ENCODE measurements at regions not wholly inside any gene's neighbourhood (a gene's known extent, or its start where the extent isn't known, plus 50 kb on each side); places are given as distances from the start of the nearest gene placed in this dataset.
"Not testable (repeated sequence)": the region's sequence is repeated elsewhere in the genome, so short reads cannot be mapped to it uniquely, and the experiment has no call there.

DNA sequence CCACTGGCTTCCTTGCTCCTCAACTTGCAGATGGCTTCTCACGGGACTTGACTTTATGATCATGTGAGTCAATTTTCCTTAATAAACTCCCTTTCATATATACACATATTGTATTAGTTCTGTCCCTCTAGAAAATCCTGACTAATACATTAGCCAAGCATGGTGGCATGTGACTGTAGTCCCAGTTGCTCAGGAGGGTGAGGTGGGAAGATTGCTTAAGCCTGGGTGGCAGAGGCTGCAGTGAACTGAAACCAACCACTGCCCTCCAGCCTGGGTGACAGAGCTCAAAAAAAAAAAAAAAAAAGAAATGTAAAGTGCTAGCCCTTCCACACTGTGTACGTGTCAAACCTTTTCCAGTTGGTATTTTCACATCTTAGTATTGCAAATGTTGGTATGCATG, 857.0 kb downstream of the LTN1 start:
- WGBS, 2 donors = 93 to 98% methylated on average over 2 of the region's 2 CpGs
- no peak overlapping the region for H3K27ac ChIP-seq (ENCODE audit: low read depth in 1 of 2, low read length in 2 of 2)
- no peak overlapping the region for H3K4me3 ChIP-seq (ENCODE audit: low read length in 2 of 2)
- intact Hi-C loops (cut with DNase I) = no loop called here
- ATAC-seq (ENCODE audit: low FRiP score) (no peak), DNase-seq (no peak)
- no peaks in the 10 kb centered on the region for H3K4me1 ChIP-seq (ENCODE audit: control insufficient read depth in 1 of 2, insufficient read depth in 2 of 2, low read length in 2 of 2)
- no peaks in the 10 kb centered on the region for H3K9me3 ChIP-seq (ENCODE audit: control insufficient read depth, low read length)
- no peaks in the 10 kb centered on the region for H3K27me3 ChIP-seq (ENCODE audit: control insufficient read depth in 1 of 2, insufficient read depth in 2 of 2, low read length in 1 of 2)
- H3K36me3 ChIP-seq (ENCODE audit: control insufficient read depth in 1 of 2, insufficient read depth in 2 of 2, low read length in 1 of 2) = no peaks in the 10 kb centered on the region

DNA sequence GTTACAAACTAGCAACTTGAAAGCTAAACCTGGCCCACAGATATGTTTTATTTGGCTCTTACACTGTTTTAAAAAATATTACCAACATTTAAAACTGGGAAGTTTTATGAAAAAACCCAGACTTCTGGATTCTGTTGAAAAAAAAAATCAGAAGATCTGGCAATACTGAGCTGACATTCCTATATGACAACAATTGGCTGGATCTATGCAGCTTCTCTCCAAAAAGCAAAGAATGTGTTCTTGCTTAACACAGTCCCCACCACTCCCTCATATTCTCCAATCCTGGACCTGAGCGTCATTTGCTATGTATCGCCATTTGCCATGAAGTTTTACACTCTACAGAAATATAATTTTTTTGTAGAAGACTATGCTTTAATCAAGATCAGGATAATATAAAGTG, 859.6 kb downstream of the LTN1 start:
- Histone ChIP-seq H3K4me3 (ENCODE audit: low read length in 2 of 2) (no peak overlapping the region), H3K36me3 (ENCODE audit: control insufficient read depth in 1 of 2, insufficient read depth in 2 of 2, low read length in 1 of 2) (no peaks in the 10 kb centered on the region), H3K4me1 (ENCODE audit: control insufficient read depth in 1 of 2, insufficient read depth in 2 of 2, low read length in 2 of 2) (no peaks in the 10 kb centered on the region), H3K9me3 (ENCODE audit: control insufficient read depth, low read length) (no peaks in the 10 kb centered on the region), H3K27ac (ENCODE audit: low read depth in 1 of 2, low read length in 2 of 2) (no peak overlapping the region), H3K27me3 (ENCODE audit: control insufficient read depth in 1 of 2, insufficient read depth in 2 of 2, low read length in 1 of 2) (no peaks in the 10 kb centered on the region)
- intact Hi-C loops (cut with DNase I) = no loop called here
- WGBS, 2 donors = 59 to 83% methylated on average over 2 of the region's 2 CpGs
- ATAC-seq (ENCODE audit: low FRiP score) = no peak
- DNase-seq = no peak

- 18 to 45% methylated on average over 1 of the region's 1 CpG for WGBS, 2 donors
Measured at GRCh38 chr21:28132713-28133112, 860.0 kb downstream of the LTN1 start.

DNA sequence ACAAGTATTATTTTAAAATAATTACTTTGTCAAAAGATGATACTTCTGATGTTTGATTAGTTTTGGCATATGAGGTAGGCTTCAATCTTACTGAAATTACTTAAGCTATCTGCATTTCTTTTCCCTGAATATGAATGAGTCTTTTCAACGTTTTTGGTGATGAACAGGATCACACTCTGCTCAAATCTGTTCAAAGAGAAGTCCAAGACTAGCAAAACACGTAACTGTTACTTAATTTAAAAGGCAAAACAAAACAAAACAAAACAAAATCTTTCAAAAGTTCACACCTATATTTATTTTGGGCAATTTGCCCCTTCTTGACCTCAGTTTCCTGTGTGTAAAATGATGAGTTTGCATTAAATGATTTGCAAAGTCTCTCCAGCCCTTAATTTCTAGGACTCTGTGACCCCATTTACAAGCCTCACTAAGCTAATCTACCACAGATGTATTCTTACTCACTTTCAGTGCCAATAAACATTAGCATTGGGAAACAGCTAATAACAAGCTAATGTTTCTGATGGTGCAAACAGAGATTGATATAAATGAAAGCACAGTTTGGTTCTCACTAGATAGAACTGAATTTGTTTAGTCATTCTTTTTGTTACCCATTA, 865.4 kb downstream of the LTN1 start:
- intact Hi-C loops (cut with DNase I) = no loop called here
- Histone ChIP-seq H3K36me3 (ENCODE audit: control insufficient read depth in 1 of 2, insufficient read depth in 2 of 2, low read length in 1 of 2) (no peaks in the 10 kb centered on the region), H3K4me3 (ENCODE audit: low read length in 2 of 2) (no peak overlapping the region), H3K4me1 (ENCODE audit: control insufficient read depth in 1 of 2, insufficient read depth in 2 of 2, low read length in 2 of 2) (no peaks in the 10 kb centered on the region), H3K27ac (ENCODE audit: low read depth in 1 of 2, low read length in 2 of 2) (no peak overlapping the region), H3K9me3 (ENCODE audit: control insufficient read depth, low read length) (no peaks in the 10 kb centered on the region), H3K27me3 (ENCODE audit: control insufficient read depth in 1 of 2, insufficient read depth in 2 of 2, low read length in 1 of 2) (no peaks in the 10 kb centered on the region)
- no peak for DNase-seq
- ATAC-seq (ENCODE audit: low FRiP score) = peak; percentile 57
- WGBS, 2 donors = 12 to 14% methylated on average over 2 of the region's 2 CpGs

More at GRCh38 chr21:28132713-28133112, 860.0 kb downstream of the LTN1 start:
- no peak overlapping the region for H3K27ac ChIP-seq (ENCODE audit: low read depth in 1 of 2, low read length in 2 of 2)
- ATAC-seq (ENCODE audit: low FRiP score) (no peak), DNase-seq (no peak)
- intact Hi-C loops (cut with DNase I) = no loop called here
- no peaks in the 10 kb centered on the region for H3K9me3 ChIP-seq (ENCODE audit: control insufficient read depth, low read length)
- H3K4me3 ChIP-seq (ENCODE audit: low read length in 2 of 2) = no peak overlapping the region
- no peaks in the 10 kb centered on the region for H3K36me3 ChIP-seq (ENCODE audit: control insufficient read depth in 1 of 2, insufficient read depth in 2 of 2, low read length in 1 of 2)
- no peaks in the 10 kb centered on the region for H3K27me3 ChIP-seq (ENCODE audit: control insufficient read depth in 1 of 2, insufficient read depth in 2 of 2, low read length in 1 of 2)
- no peaks in the 10 kb centered on the region for H3K4me1 ChIP-seq (ENCODE audit: control insufficient read depth in 1 of 2, insufficient read depth in 2 of 2, low read length in 2 of 2)

GRCh38 chr21:28126521-28127174, 866.0 kb downstream of the LTN1 start:
- intact Hi-C loops (cut with DNase I) = no loop called here
- Histone ChIP-seq H3K36me3 (ENCODE audit: control insufficient read depth in 1 of 2, insufficient read depth in 2 of 2, low read length in 1 of 2) (no peaks in the 10 kb centered on the region), H3K4me3 (ENCODE audit: low read length in 2 of 2) (no peak overlapping the region), H3K27ac (ENCODE audit: low read depth in 1 of 2, low read length in 2 of 2) (no peak overlapping the region), H3K9me3 (ENCODE audit: control insufficient read depth, low read length) (no peaks in the 10 kb centered on the region), H3K27me3 (ENCODE audit: control insufficient read depth in 1 of 2, insufficient read depth in 2 of 2, low read length in 1 of 2) (no peaks in the 10 kb centered on the region), H3K4me1 (ENCODE audit: control insufficient read depth in 1 of 2, insufficient read depth in 2 of 2, low read length in 2 of 2) (no peaks in the 10 kb centered on the region)
- WGBS, 2 donors = 5 to 10% methylated on average over 1 of the region's 1 CpG
- DNase-seq (no peak), ATAC-seq (ENCODE audit: low FRiP score) (peak; percentile 36)

DNA sequence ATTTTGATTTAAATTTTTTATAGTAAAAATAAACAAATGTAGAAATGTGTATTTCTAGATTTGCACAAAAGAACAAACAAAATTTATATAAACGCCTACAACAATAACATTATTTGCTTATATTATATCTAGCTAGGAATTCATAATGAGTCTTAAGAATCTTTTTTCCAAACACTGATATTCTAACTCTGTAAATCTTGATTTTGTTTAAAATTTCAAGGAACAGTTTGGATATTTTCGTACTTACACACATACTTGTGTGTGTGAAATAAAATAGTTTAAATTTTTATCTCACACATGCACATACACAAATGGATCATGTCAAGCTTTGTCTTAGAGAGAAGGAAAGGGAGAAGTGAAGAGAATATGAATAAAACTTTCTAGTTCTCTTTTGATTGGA, 868.1 kb downstream of the LTN1 start:
- 83 to 85% methylated on average over 2 of the region's 2 CpGs for WGBS, 2 donors

DNA sequence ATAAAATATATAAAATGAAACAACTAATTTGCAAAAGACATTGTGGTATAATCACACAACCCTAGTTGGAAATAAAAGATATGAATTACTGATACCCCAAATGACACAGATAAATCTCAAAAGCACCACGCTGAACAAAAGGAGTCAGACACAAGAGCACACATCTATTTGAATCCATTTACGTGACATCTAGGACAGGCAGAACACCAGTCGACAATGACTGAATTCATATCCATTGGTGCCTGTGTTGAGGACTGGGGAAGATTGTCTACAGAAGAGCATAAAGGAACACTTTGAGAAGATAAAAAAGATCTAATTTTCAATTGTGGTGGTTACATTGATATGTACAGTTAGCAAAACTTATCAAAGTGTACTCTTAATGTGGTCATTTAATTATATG, 874.1 kb downstream of the LTN1 start:
- Histone ChIP-seq H3K27ac (ENCODE audit: low read depth in 1 of 2, low read length in 2 of 2) (peak overlapping the region in 1 of 2 donors; percentile 43), H3K4me1 (ENCODE audit: control insufficient read depth in 1 of 2, insufficient read depth in 2 of 2, low read length in 2 of 2) (peaks cover 0 to 1% of the 10 kb centered on the region in 2 donors), H3K27me3 (ENCODE audit: control insufficient read depth in 1 of 2, insufficient read depth in 2 of 2, low read length in 1 of 2) (no peaks in the 10 kb centered on the region), H3K9me3 (ENCODE audit: control insufficient read depth, low read length) (no peaks in the 10 kb centered on the region), H3K4me3 (ENCODE audit: low read length in 2 of 2) (no peak overlapping the region), H3K36me3 (ENCODE audit: control insufficient read depth in 1 of 2, insufficient read depth in 2 of 2, low read length in 1 of 2) (no peaks in the 10 kb centered on the region)
- DNase-seq (no peak), ATAC-seq (ENCODE audit: low FRiP score) (no peak)
- intact Hi-C loops (cut with DNase I) = no loop called here
- 97 to 98% methylated on average over 3 of the region's 3 CpGs for WGBS, 2 donors

More for the DNA sequence above, 868.1 kb downstream of the LTN1 start:
- Histone ChIP-seq H3K4me3 (ENCODE audit: low read length in 2 of 2) (no peak overlapping the region), H3K27ac (ENCODE audit: low read depth in 1 of 2, low read length in 2 of 2) (no peak overlapping the region), H3K36me3 (ENCODE audit: control insufficient read depth in 1 of 2, insufficient read depth in 2 of 2, low read length in 1 of 2) (no peaks in the 10 kb centered on the region), H3K27me3 (ENCODE audit: control insufficient read depth in 1 of 2, insufficient read depth in 2 of 2, low read length in 1 of 2) (no peaks in the 10 kb centered on the region), H3K4me1 (ENCODE audit: control insufficient read depth in 1 of 2, insufficient read depth in 2 of 2, low read length in 2 of 2) (no peaks in the 10 kb centered on the region), H3K9me3 (ENCODE audit: control insufficient read depth, low read length) (no peaks in the 10 kb centered on the region)
- ATAC-seq (ENCODE audit: low FRiP score) (no peak), DNase-seq (no peak)
- intact Hi-C loops (cut with DNase I) = no loop called here

DNA sequence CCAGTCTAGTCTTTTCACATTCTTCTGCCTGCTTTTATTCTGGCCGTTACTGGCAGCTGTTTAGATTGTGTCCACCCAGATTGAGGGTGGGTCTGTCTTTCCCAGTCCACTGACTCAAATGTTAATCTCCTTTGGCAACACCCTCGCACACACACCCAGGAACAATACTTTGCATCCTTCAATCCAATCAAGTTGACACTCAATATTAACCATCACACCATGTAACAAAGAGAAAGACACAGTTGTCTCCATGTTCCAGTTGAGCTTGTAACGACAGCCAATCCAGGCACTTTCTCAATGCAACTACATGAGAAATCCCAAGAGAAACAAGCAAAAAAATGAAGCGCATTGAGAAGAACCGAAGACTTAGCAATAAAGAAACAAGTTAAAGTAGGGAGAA, 877.7 kb downstream of the LTN1 start:
- intact Hi-C loops (cut with DNase I) = not testable (repeated sequence)

GRCh38 chr21:28113718-28114117, 879.0 kb downstream of the LTN1 start:
- intact Hi-C loops (cut with DNase I) = no loop called here
- H3K9me3 ChIP-seq (ENCODE audit: control insufficient read depth, low read length) = no peaks in the 10 kb centered on the region
- H3K27ac ChIP-seq (ENCODE audit: low read depth in 1 of 2, low read length in 2 of 2) = no peak overlapping the region

More for the DNA sequence above, 877.7 kb downstream of the LTN1 start:
- not testable (repeated sequence) for H3K27ac ChIP-seq (ENCODE audit: low read depth in 1 of 2, low read length in 2 of 2); H3K4me3 ChIP-seq (ENCODE audit: low read length in 2 of 2); DNase-seq; H3K36me3 ChIP-seq (ENCODE audit: control insufficient read depth in 1 of 2, insufficient read depth in 2 of 2, low read length in 1 of 2); ATAC-seq (ENCODE audit: low FRiP score); H3K9me3 ChIP-seq (ENCODE audit: control insufficient read depth, low read length); H3K4me1 ChIP-seq (ENCODE audit: control insufficient read depth in 1 of 2, insufficient read depth in 2 of 2, low read length in 2 of 2); H3K27me3 ChIP-seq (ENCODE audit: control insufficient read depth in 1 of 2, insufficient read depth in 2 of 2, low read length in 1 of 2)
- 78 to 95% methylated on average over 5 of the region's 5 CpGs for WGBS, 2 donors

More at GRCh38 chr21:28113718-28114117, 879.0 kb downstream of the LTN1 start:
- ATAC-seq (ENCODE audit: low FRiP score) (no peak), DNase-seq (no peak)
- no peaks in the 10 kb centered on the region for H3K36me3 ChIP-seq (ENCODE audit: control insufficient read depth in 1 of 2, insufficient read depth in 2 of 2, low read length in 1 of 2)
- no peak overlapping the region for H3K4me3 ChIP-seq (ENCODE audit: low read length in 2 of 2)
- no peaks in the 10 kb centered on the region for H3K27me3 ChIP-seq (ENCODE audit: control insufficient read depth in 1 of 2, insufficient read depth in 2 of 2, low read length in 1 of 2)
- peaks cover 0 to 1% of the 10 kb centered on the region in 2 donors for H3K4me1 ChIP-seq (ENCODE audit: control insufficient read depth in 1 of 2, insufficient read depth in 2 of 2, low read length in 2 of 2)
